ENCODE measurements at regions not wholly inside any gene's neighbourhood (a gene's known extent, or its start where the extent isn't known, plus 50 kb on each side); places are given as distances from the start of the nearest gene placed in this dataset.

DNA sequence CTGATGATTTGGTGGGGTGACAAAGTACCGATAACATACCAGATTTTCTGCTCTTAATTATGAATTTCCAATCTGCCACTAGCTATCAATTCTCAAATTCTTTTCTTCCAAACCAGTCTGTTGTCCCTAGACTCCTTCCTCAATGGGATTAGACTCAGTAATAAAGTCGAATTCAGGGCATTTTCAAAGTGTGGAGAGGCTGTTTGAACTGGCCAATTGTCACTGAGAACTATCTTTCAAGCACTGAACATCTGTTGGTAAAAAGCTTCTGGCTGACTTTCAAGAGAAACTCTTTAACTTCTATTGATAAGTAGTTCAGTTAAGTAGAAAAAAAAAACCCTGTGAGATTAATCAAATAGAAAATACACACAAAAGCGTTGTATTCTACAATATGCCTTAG is 108.9 kb downstream of the SAMD9 start:
- TF ChIP-seq, protein P1, sequence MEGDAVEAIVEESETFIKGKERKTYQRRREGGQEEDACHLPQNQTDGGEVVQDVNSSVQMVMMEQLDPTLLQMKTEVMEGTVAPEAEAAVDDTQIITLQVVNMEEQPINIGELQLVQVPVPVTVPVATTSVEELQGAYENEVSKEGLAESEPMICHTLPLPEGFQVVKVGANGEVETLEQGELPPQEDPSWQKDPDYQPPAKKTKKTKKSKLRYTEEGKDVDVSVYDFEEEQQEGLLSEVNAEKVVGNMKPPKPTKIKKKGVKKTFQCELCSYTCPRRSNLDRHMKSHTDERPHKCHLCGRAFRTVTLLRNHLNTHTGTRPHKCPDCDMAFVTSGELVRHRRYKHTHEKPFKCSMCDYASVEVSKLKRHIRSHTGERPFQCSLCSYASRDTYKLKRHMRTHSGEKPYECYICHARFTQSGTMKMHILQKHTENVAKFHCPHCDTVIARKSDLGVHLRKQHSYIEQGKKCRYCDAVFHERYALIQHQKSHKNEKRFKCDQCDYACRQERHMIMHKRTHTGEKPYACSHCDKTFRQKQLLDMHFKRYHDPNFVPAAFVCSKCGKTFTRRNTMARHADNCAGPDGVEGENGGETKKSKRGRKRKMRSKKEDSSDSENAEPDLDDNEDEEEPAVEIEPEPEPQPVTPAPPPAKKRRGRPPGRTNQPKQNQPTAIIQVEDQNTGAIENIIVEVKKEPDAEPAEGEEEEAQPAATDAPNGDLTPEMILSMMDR (IDR thresholded peaks at IDR 0.05; ENCODE audit: poor library complexity, severe bottlenecking), result no peak
- TF ChIP-seq EZH2 (IDR thresholded peaks at IDR 0.05; ENCODE audit: borderline replicate concordance, insufficient read depth, low read length, poor library complexity, severe bottlenecking), result no peak
- TF ChIP-seq REST (IDR thresholded peaks at IDR 0.05; ENCODE audit: borderline replicate concordance), result no peak
- TF ChIP-seq RAD21 (conservative IDR thresholded peaks at IDR 0.05), result no peak
- TF ChIP-seq TAF1 (IDR thresholded peaks at IDR 0.05; ENCODE audit: low read depth), result no peak

Measured in neural cell (in vitro differentiated cells).